ENCODE measurements at regions not wholly inside any gene's neighbourhood (a gene's known extent, or its start where the extent isn't known, plus 50 kb on each side); places are given as distances from the start of the nearest gene placed in this dataset.

DNA sequence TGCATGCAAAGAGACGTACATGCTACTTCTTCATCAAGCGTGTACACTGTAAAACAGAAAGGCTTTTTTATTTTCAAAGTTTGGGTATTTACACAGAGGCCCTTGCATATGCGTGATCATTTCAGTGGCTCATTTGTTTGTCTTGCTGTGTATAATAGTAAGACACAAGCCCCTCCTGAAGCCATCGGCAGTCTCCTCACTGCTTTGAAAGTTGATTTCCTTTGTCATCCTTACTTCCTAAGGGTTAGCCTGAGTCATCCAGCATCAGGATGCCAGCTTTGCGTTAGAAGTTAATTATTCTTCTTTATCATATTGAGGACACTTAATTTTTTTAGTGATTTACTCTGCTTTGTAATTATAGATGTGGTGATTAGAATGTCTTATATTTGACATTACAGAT lies 72.5 kb upstream of the CTBP2 start:
- BruUV-seq (replicated peaks) = no TSS peak
- CTCF ChIA-PET = no interaction called here
- Histone ChIP-seq H3K4me1 (ENCODE audit: insufficient read depth, low read length, poor library complexity, severe bottlenecking) (no peaks in the 10 kb centered on the region), H3K4me3 (ENCODE audit: low read depth, low read length, poor library complexity, severe bottlenecking) (no peak overlapping the region), H3K27me3 (replicated peaks; ENCODE audit: insufficient read depth, low read depth, low read length, poor library complexity) (no peaks in the 10 kb centered on the region), H3K36me3 (ENCODE audit: insufficient read depth, low read length, poor library complexity, severe bottlenecking) (no peaks in the 10 kb centered on the region), H3K27ac (ENCODE audit: low read depth, low read length, poor library complexity, severe bottlenecking) (no peak overlapping the region), H3K9me3 (ENCODE audit: low read depth, low read length, poor library complexity, severe bottlenecking) (peaks cover 3% of the 10 kb centered on the region)
- DNase-seq (ENCODE audit: low spot score) = no peak
- no peak for TF ChIP-seq EZH2 (IDR thresholded peaks at IDR 0.05; ENCODE audit: borderline replicate concordance, low read depth, low read length, poor library complexity, severe bottlenecking)
- TF ChIP-seq, protein P1, sequence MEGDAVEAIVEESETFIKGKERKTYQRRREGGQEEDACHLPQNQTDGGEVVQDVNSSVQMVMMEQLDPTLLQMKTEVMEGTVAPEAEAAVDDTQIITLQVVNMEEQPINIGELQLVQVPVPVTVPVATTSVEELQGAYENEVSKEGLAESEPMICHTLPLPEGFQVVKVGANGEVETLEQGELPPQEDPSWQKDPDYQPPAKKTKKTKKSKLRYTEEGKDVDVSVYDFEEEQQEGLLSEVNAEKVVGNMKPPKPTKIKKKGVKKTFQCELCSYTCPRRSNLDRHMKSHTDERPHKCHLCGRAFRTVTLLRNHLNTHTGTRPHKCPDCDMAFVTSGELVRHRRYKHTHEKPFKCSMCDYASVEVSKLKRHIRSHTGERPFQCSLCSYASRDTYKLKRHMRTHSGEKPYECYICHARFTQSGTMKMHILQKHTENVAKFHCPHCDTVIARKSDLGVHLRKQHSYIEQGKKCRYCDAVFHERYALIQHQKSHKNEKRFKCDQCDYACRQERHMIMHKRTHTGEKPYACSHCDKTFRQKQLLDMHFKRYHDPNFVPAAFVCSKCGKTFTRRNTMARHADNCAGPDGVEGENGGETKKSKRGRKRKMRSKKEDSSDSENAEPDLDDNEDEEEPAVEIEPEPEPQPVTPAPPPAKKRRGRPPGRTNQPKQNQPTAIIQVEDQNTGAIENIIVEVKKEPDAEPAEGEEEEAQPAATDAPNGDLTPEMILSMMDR (conservative IDR thresholded peaks at IDR 0.05; ENCODE audit: low read depth, low read length) = no peak
- intact Hi-C loops (cut with micrococcal nuclease; ENCODE audit: unreplicated experiment) = no loop called here
- POLR2A ChIA-PET (ENCODE audit: low non-redundant PET) = no interaction called here

DNA sequence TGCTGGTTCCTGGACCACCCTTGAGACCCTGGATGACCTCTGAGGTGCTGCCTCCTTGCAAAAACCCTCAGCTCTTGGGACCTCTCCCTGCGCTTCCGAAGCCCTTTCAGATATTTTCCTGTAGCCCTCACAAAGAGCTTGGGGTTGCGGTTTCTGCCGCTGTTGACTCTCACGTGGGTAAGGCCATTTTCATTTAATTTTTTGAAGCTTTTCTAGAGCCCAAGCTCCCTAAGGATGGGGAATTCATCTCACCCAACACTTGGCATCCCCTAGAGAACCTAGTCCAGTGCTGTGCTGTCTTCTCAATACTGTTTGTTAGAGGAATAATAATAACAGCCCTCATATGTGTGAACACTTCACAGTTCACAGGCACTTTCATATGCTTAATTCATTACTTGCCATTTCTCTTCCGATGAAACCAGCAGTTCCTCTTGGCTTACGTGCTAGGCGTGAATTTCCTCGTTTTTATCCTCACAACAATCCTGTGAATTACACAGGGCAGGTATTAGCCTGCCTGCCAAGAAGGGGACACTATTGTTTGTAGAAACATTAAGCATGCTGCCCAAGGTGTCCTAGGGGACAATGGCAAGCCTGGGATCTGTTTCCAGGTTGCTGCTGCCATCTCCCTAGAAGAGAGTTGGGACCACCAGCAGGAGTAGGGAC lies 71.6 kb upstream of the CTBP2 start:
- Histone ChIP-seq H3K36me3 (ENCODE audit: insufficient read depth, low read length, poor library complexity, severe bottlenecking) (no peaks in the 10 kb centered on the region), H3K27ac (ENCODE audit: low read depth, low read length, poor library complexity, severe bottlenecking) (no peak overlapping the region), H3K4me1 (ENCODE audit: insufficient read depth, low read length, poor library complexity, severe bottlenecking) (no peaks in the 10 kb centered on the region), H3K4me3 (ENCODE audit: low read depth, low read length, poor library complexity, severe bottlenecking) (no peak overlapping the region), H3K27me3 (replicated peaks; ENCODE audit: insufficient read depth, low read depth, low read length, poor library complexity) (no peaks in the 10 kb centered on the region), H3K9me3 (ENCODE audit: low read depth, low read length, poor library complexity, severe bottlenecking) (no peaks in the 10 kb centered on the region)
- DNase-seq (ENCODE audit: low spot score) = no peak
- intact Hi-C loops (cut with micrococcal nuclease; ENCODE audit: unreplicated experiment) = no loop called here
- POLR2A ChIA-PET (ENCODE audit: low non-redundant PET) = interaction anchor here (0.6 kb wide), 1 partner anchor 9 kb away, joined by 3 read pairs; no protein-coding TSS in a partner anchor
- TF ChIP-seq, protein P1 (conservative IDR thresholded peaks at IDR 0.05; ENCODE audit: low read depth, low read length) = no peak
- TF ChIP-seq EZH2 (IDR thresholded peaks at IDR 0.05; ENCODE audit: borderline replicate concordance, low read depth, low read length, poor library complexity, severe bottlenecking) = no peak
- no TSS peak for BruUV-seq (replicated peaks)
- CTCF ChIA-PET = no interaction called here

DNA sequence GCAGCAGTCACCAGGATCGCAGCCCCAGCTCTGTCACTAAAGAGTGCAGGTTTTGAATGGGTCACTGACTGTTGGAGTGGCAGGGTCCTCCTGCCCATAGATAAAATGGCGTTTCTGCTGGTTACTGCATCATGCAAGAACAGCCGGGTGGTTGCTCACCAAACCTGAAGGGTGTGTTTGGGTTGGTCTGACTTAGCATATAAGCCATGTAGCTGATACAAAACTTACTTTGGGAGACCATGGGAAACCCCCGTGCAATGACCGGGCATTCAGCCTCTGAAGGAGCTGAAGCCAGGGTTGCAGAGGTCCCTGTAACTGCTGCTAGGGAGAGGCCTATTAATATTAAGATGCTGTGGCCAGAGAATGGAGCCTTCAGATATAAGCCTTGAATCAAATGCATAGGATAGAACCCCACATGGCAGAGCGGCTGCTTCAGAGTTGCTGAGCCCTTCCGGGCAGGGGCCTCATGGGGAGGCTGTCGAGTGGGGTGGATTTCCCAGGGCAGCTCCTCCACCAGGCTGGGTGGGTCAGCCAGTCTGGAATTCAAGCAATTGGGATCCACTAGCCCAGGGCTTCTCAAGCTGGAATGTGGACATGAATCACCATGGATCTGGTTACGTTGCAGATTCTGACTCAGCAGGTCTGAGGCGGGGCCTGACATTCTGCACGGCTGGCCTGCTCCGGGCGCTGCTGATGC lies 70.9 kb upstream of the CTBP2 start:
- DNase-seq (ENCODE audit: low spot score) = peak; percentile 13
- H3K9me3 ChIP-seq (ENCODE audit: low read depth, low read length, poor library complexity, severe bottlenecking) = no peaks in the 10 kb centered on the region
- no peak overlapping the region for H3K4me3 ChIP-seq (ENCODE audit: low read depth, low read length, poor library complexity, severe bottlenecking)
- no TSS peak for BruUV-seq (replicated peaks)
- intact Hi-C loops (cut with micrococcal nuclease; ENCODE audit: unreplicated experiment) = no loop called here
- ChIA-PET CTCF (no interaction called here), POLR2A (ENCODE audit: low non-redundant PET) (no interaction called here)
- H3K27ac ChIP-seq (ENCODE audit: low read depth, low read length, poor library complexity, severe bottlenecking) = no peak overlapping the region
- H3K27me3 ChIP-seq (replicated peaks; ENCODE audit: insufficient read depth, low read depth, low read length, poor library complexity) = no peaks in the 10 kb centered on the region
- no peaks in the 10 kb centered on the region for H3K36me3 ChIP-seq (ENCODE audit: insufficient read depth, low read length, poor library complexity, severe bottlenecking)
- TF ChIP-seq, protein P1 (conservative IDR thresholded peaks at IDR 0.05; ENCODE audit: low read depth, low read length) = no peak
- TF ChIP-seq EZH2 (IDR thresholded peaks at IDR 0.05; ENCODE audit: borderline replicate concordance, low read depth, low read length, poor library complexity, severe bottlenecking) = no peak
- H3K4me1 ChIP-seq (ENCODE audit: insufficient read depth, low read length, poor library complexity, severe bottlenecking) = no peaks in the 10 kb centered on the region
